ENCODE measurements at regions not wholly inside any gene's neighbourhood (a gene's known extent, or its start where the extent isn't known, plus 50 kb on each side); places are given as distances from the start of the nearest gene placed in this dataset.

DNA sequence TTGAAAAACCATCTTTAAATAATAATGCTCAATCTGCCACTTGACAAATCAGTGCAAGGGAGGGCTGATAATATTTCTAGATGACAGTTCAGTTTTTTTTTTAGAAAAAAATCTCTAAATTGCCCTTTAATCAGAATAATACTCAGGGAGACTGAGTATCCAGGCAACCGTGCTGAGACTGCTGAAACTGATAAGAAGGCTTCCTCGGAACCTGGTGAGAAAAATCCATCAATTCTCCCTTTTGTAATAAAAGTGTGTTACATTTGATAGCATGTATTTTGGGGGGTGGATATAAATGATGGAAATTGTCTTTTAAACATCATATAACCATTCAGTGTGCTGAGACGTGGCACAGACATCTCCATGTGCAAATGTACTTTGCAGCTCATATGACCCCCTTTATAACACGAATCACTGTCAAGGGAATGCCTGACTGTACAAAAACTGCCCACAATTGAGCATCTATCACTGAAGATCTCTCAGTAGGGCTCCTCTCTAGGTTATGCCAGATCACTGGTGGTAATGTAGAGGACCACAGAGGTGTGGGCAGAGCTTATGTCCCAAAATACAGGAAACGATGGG, 491.1 kb upstream of the ADARB2 start:
- TF ChIP-seq Cebpa-rat (IDR thresholded peaks at IDR 0.05), result no peak

DNA sequence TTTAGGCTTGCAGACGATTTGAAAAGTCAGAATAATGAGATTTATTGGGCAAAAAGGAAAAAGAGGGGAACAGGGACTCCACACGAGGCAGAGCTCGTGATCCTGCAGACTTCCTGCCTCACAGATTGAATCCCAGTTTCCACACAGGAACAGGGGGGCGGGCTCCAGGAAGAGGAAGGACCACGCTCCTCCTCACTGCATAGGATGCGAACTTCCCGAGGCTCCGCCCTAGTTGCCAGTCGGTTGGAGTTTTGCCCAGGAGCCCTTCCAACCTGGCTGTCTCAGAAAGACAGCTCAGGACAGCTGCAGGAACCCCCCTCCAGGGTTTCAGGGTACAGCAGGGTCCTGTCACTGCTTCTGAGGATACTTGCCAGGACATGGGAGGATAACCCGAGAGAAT, 488.3 kb upstream of the ADARB2 start:
- H3K36me3 ChIP-seq, result no peaks in the 10 kb centered on the region
- H3K4me3 ChIP-seq, result no peak overlapping the region
- H3K9ac ChIP-seq, result no peak overlapping the region
- no peaks in the 10 kb centered on the region for H3K27me3 ChIP-seq
- no peak overlapping the region for H3K4me2 ChIP-seq
- no peaks in the 10 kb centered on the region for H4K20me1 ChIP-seq
- H3K4me1 ChIP-seq, result no peaks in the 10 kb centered on the region
- no peaks in the 10 kb centered on the region for H3K9me3 ChIP-seq (replicated peaks in 1 of 11)
- no peak for TF ChIP-seq Cebpa-rat (IDR thresholded peaks at IDR 0.05)
- no peak overlapping the region for H3K27ac ChIP-seq

More for the DNA sequence above, 491.1 kb upstream of the ADARB2 start:
- H3K36me3 ChIP-seq, result no peaks in the 10 kb centered on the region
- H4K20me1 ChIP-seq, result no peaks in the 10 kb centered on the region
- H3K9ac ChIP-seq, result no peak overlapping the region
- no peak overlapping the region for H3K4me2 ChIP-seq
- no peak overlapping the region for H3K4me3 ChIP-seq
- no peaks in the 10 kb centered on the region for H3K9me3 ChIP-seq (replicated peaks in 1 of 11)
- H3K4me1 ChIP-seq, result no peaks in the 10 kb centered on the region
- H3K27me3 ChIP-seq, result no peaks in the 10 kb centered on the region
- no peak overlapping the region for H3K27ac ChIP-seq

DNA sequence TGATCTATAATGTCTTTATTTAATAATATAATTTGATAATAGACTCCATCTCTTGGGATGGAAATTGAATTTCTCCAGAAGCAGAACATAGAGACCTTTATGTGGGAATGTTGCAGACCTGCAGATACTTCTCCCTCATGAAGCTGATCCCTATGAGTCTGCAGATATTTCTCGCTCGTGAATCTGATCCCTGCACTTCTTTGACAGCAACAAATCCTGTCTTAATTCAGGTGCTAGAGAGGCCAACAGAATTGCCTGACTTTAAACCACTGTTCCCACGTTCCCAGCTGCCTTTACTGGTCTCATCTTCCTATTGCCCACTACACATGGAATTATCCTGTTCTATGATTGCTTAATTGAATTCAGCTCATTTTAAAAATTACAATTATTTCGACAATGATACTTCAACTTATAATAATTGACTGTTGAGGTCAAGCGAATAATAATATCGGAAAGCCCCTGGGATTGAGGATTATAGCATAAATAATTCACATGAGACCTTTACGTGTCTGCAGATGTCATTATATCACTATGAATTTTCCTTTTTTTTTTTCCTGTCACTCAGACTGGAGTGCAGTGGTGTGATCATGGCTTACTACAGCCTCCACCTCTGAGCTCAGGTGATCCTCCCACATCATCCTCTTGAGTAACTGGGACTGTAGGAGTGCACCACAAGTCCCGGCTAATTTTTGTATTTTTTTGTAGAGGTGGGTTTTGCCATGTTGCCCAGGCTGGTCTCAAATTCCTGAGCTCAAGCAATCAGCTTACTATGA, 486.4 kb upstream of the ADARB2 start:
- no peaks in the 10 kb centered on the region for H4K20me1 ChIP-seq
- no peak overlapping the region for H3K4me3 ChIP-seq
- H3K9me3 ChIP-seq (replicated peaks in 1 of 11), result no peaks in the 10 kb centered on the region
- H3K27me3 ChIP-seq, result no peaks in the 10 kb centered on the region
- H3K4me1 ChIP-seq, result no peaks in the 10 kb centered on the region
- no peak overlapping the region for H3K27ac ChIP-seq
- H3K4me2 ChIP-seq, result no peak overlapping the region
- no peak for TF ChIP-seq Cebpa-rat (IDR thresholded peaks at IDR 0.05)
- no peaks in the 10 kb centered on the region for H3K36me3 ChIP-seq
- no peak overlapping the region for H3K9ac ChIP-seq

DNA sequence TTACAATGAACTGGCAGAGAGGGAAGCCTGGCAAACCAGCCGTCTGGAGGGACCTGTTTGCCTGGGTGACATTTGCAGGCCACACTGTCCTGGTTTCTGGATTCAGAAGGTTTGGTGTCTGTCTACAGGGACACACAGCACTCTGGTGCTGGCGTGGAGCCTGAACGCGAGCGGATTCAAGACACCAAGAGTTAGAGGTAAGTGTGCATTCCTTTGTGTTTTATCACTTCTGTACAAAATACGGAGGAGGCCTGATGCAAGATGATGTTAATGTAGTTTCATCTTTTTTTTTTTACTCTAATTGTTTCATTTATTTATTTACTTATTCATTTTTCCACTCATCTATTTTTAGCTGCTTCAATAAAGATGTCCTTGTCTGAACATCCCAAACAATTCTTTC, 485.3 kb upstream of the ADARB2 start:
- no peak for TF ChIP-seq Cebpa-rat (IDR thresholded peaks at IDR 0.05)
- Histone ChIP-seq H3K9ac (no peak overlapping the region), H3K4me2 (no peak overlapping the region), H3K27ac (no peak overlapping the region), H3K4me1 (no peaks in the 10 kb centered on the region), H3K4me3 (no peak overlapping the region), H3K27me3 (no peaks in the 10 kb centered on the region), H3K36me3 (no peaks in the 10 kb centered on the region), H3K9me3 (replicated peaks in 1 of 11) (no peaks in the 10 kb centered on the region), H4K20me1 (no peaks in the 10 kb centered on the region)

DNA sequence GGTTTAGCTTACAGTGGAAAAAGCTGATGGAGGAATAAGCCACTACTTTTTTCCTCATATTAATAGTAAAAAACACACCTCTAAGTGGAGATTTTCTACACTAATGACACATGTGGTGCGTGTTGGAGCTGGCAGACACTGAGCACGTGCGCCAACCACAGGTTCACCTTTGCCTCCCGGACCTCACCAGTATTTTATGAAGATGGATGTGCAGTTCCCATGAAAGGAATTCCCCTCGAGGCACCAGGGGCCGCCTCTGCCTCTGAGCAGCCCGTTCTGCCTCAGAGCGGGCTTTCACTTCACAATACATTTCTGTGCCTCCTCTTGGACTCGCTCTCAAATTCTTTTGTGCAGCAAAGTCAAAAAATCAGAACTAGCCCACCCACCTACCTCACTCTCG, 477.5 kb upstream of the ADARB2 start:
- no peak overlapping the region for H3K4me3 ChIP-seq
- no peak for TF ChIP-seq Cebpa-rat (IDR thresholded peaks at IDR 0.05)
- no peaks in the 10 kb centered on the region for H3K4me1 ChIP-seq
- no peaks in the 10 kb centered on the region for H3K36me3 ChIP-seq
- no peaks in the 10 kb centered on the region for H4K20me1 ChIP-seq
- no peaks in the 10 kb centered on the region for H3K27me3 ChIP-seq
- H3K4me2 ChIP-seq, result no peak overlapping the region
- no peak overlapping the region for H3K27ac ChIP-seq
- no peak overlapping the region for H3K9ac ChIP-seq
- no peaks in the 10 kb centered on the region for H3K9me3 ChIP-seq (replicated peaks in 1 of 11)

DNA sequence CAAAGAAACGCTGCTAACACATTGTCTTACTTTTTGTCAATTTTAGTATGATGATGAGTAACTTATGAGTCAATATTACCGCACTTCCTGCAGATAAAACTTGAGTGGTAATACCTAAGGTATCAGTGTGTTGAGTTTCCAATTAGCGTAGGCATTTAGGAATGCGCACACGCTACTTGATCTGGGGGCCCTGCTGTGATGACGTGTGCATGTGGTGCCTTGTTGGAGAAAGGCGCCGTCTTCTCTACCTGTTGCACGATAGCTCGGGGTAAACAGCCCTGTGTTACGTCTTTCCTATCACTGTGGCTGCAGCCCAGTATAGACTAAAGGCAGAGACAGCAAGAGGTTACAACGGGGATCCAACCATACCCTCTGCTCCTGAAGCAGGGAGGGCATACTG, 476.8 kb upstream of the ADARB2 start:
- H3K4me3 ChIP-seq, result no peak overlapping the region
- H3K27ac ChIP-seq, result no peak overlapping the region
- TF ChIP-seq Cebpa-rat (IDR thresholded peaks at IDR 0.05), result no peak
- H3K4me2 ChIP-seq, result no peak overlapping the region
- no peaks in the 10 kb centered on the region for H4K20me1 ChIP-seq
- no peaks in the 10 kb centered on the region for H3K9me3 ChIP-seq (replicated peaks in 1 of 11)
- no peak overlapping the region for H3K9ac ChIP-seq
- H3K36me3 ChIP-seq, result no peaks in the 10 kb centered on the region
- no peaks in the 10 kb centered on the region for H3K27me3 ChIP-seq
- no peaks in the 10 kb centered on the region for H3K4me1 ChIP-seq

DNA sequence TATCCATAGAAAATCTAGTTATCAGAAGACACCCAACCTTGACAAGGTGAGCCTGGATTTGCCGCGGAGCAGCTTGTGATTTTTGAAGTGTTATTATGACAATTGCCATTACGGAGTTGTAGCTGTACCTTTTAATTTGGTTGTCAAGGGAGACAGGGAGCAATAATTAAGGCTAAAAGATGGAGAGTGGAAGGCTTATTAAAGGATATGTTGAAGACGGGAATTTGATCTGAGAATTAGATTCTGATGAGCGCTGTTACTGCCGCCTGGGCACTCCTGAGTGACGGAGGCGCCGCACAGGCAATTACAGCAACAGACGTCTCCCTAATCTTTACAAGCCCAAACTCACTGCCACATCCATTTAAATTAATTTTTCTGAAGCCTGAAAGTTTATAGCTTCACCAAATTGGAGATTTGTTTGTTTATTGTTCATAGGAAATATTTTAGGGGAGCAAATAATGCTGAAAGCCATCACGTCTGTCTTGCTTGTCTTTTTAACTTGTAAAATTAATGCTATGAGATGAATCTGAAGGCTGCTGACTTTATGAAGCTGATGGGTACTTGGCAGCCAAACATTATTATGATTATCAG, 475.0 kb upstream of the ADARB2 start:
- no peaks in the 10 kb centered on the region for H3K9me3 ChIP-seq (replicated peaks in 1 of 11)
- H3K27me3 ChIP-seq, result no peaks in the 10 kb centered on the region
- no peaks in the 10 kb centered on the region for H3K4me1 ChIP-seq
- H3K4me3 ChIP-seq, result no peak overlapping the region
- TF ChIP-seq Cebpa-rat (IDR thresholded peaks at IDR 0.05), result no peak
- no peaks in the 10 kb centered on the region; a peak in 1 of 22 replicates for H4K20me1 ChIP-seq
- H3K36me3 ChIP-seq, result no peaks in the 10 kb centered on the region
- H3K9ac ChIP-seq, result no peak overlapping the region
- H3K4me2 ChIP-seq, result no peak overlapping the region
- no peak overlapping the region for H3K27ac ChIP-seq

DNA sequence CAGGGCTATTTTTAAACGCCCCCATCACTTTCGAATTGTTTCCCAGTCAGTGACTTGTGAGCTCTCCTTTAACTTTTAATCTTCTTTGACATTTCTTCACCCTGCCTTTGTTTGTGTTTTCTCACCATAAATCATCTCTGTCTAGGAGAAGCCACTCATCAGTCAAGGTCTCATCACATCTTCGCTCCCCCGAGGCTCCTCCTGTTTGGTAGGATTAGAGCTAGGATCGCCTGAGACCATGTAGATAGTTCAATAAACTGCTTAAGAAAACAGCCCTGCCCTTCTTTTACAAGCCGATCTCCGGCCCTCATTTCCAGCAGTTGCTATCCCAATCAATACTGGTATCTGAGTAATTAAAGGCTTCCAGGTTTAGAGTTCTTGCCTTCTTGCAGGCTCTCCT, 472.8 kb upstream of the ADARB2 start:
- H3K27ac ChIP-seq, result no peak overlapping the region
- H3K4me3 ChIP-seq, result no peak overlapping the region
- H4K20me1 ChIP-seq, result no peaks in the 10 kb centered on the region; a peak in 1 of 22 replicates
- no peaks in the 10 kb centered on the region for H3K36me3 ChIP-seq
- no peak overlapping the region for H3K9ac ChIP-seq
- TF ChIP-seq Cebpa-rat (IDR thresholded peaks at IDR 0.05), result no peak
- no peaks in the 10 kb centered on the region for H3K27me3 ChIP-seq
- no peaks in the 10 kb centered on the region for H3K4me1 ChIP-seq
- no peaks in the 10 kb centered on the region for H3K9me3 ChIP-seq (replicated peaks in 1 of 11)
- H3K4me2 ChIP-seq, result no peak overlapping the region

DNA sequence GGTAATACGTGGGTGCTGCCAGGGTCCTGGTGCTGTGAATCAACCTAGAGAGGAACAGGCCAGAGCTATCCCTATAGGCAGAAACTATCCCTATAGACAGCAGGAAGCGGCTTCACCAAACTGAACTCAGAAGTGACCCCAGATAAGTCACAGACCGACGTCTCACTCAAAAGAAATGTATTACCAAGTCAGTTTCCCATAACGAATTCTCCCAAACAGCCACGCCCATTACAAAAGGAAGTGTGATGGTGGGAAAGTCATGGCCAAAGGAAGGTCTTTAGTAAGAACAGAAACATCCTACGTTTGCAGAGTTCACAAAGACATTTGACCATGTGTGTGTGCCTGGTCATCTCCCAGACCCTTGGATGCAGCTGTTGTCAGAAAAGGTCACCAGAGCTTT, 470.8 kb upstream of the ADARB2 start:
- no peak for TF ChIP-seq Cebpa-rat (IDR thresholded peaks at IDR 0.05)
- H4K20me1 ChIP-seq, result no peaks in the 10 kb centered on the region; a peak in 1 of 22 replicates
- no peak overlapping the region for H3K4me3 ChIP-seq
- H3K27ac ChIP-seq, result no peak overlapping the region
- no peaks in the 10 kb centered on the region for H3K27me3 ChIP-seq
- H3K4me1 ChIP-seq, result no peaks in the 10 kb centered on the region
- no peak overlapping the region for H3K4me2 ChIP-seq
- H3K9ac ChIP-seq, result no peak overlapping the region
- no peaks in the 10 kb centered on the region for H3K9me3 ChIP-seq (replicated peaks in 1 of 11)
- no peaks in the 10 kb centered on the region for H3K36me3 ChIP-seq

All from BLaER1 treated with 17β-estradiol and CSF1 and Interleukin-3, amounts not matched to agents 10 nM and 100 nM (cell line).